GM18508 (cell line): ENCODE measurements at regions not wholly inside any gene's neighbourhood (a gene's known extent, or its start where the extent isn't known, plus 50 kb on each side); places are given as distances from the start of the nearest gene placed in this dataset.
"Not testable (repeated sequence)": the region's sequence is repeated elsewhere in the genome, so short reads cannot be mapped to it uniquely, and the experiment has no call there.

Experiments
- ATAC-seq: cut with Tn5 transposase; IDR thresholded peaks from one replicate; pipeline ENCODE4 v1.9.1; 2021; ENCODE audit warnings: moderate number of reproducible peaks; ENCODE audit not compliant: insufficient read depth, unreplicated experiment

DNA sequence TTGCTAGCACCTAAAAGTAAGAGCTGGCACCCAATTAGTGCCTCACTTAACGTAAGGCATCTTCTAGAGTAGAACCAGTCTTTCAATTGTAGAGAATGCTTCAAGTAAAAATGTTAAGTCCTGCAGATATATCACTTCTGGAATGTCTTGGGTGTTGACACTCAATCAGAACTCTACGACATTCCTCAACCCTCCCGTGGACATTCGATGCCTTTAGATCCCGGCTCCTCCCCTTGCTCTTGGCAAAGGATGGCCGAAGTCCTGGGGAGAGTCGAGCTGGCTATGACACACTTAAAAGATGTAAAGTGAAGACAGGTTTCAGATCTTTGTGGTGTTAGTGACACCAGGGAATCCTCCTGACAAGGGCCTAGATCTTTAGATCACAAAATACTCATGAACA lies 87.5 kb upstream of the ERCC6L2 start:
- no peak for ATAC-seq

DNA sequence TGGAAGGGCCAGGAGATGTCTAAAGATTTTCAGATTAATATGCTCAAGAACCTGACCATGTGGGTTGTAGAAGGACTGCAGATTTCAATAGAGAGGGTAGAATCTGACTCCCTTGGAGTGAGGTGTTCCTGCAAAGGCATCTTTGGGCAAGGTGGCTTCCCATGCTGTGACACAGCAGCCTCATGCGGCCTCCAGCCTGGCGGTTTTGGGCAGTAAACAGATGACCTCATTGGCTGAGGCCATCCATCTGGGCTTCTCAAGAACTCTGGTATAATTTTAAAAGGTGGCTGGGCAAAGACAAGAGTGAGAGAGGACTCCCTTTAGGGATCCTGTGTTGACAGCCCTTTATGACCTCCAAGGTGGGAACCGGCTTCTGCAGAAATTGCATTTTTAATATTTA lies 90.3 kb upstream of the ERCC6L2 start:
- ATAC-seq = no peak

DNA sequence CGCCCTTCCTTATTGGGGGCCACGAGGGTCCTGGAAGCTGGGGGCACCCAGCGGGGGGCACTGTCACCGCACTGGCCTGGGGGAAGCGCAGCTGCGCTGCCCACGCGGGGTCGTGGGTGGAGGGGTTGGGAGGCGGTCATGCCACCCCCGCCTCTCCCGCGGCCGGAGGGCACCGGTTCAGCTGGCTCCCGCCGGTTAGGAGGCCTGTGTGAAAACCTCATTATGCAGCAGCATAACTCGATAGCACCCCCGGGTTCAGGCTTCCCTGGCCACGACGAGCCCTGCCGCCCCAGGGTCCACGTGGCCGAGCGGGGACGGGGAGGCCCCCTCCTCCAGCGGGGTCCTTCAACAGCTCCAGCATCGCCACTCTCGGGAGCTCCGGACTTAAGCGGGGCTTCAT lies 91.2 kb upstream of the ERCC6L2 start:
- ATAC-seq = no peak

DNA sequence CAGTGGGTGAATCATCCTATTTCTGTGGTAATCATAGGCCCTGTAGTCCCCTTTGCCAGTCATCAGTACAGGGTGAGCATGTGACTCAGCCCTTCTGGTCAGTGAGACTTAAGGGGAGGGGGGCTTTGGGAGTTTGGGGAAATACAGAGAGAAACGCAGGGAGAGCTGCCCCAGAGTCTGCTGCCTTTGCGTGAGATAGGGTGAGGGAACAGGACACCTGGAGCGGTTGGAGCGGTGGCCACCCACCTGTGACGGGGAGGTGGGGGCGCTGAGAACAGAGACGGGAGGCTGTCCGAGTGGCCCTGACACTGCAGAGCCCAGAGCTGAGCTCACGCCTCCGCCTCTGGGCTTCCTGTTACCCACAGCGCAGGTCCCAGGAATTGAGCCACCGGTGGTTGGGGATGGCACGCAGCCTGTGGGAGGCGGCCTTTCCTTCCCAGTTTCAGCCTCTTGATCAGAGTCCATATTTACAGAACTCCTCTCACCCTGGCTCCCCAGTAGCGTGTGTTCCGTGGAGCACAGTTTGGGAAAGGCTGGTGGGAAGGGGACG lies 92.0 kb upstream of the ERCC6L2 start:
- ATAC-seq = no peak

DNA sequence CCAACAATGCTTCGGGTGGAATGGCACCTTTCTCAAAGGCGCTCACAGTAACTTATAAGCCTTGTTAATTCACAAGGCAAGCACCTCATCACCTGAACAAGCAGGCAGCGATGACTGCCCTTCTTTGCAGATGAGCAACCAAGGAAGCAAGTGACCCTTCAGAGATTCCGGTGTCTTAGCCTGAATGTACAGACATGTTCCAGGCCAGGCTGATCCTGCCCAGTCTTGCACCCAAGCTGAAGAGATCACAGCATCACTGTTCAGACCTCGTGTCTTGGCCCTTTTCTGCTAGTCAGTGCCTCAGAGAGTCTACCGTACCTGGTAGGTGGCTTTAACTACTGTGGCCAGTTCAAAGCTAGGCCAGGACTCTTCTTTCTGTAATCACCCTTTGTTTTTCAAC lies 94.7 kb upstream of the ERCC6L2 start:
- no peak for ATAC-seq

DNA sequence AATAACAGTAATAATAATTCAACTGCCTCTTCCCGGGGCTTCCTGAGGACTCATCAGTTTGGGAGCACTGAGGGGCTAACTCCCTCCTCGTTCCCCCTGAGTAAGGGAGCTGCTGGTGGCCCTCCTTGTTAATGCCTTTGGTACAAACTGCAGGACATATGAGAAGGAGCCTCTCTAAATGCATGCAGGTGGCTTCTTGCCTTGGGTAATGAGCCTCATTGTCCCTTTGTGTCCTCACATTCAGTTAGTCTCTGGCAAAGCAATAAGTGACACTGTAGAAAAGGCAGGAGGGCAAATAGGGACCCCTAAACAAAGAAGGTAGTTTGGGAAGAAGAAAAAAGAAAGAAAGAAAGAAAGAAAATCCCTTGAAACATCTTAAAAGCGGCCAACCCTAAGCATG lies 95.4 kb upstream of the ERCC6L2 start:
- ATAC-seq = no peak

DNA sequence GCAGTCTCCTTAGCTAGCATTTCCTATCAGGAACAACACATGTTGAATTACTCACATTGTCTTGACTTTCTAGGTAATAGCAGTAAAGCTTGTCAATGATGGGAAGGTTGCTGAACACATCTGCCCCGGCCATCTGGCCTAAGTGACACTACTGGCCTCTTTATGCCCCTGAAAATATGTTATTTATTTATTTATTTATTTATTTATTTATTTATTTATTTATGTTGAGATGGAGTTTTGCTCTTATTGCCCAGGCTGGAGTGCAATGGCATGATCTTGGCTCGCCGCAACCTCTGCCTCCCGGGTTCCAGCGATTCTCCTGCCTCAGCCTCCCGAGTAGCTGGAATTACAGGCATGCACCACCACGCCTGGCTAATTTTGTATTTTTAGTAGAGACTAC lies 95.9 kb upstream of the ERCC6L2 start:
- not testable (repeated sequence) for ATAC-seq

DNA sequence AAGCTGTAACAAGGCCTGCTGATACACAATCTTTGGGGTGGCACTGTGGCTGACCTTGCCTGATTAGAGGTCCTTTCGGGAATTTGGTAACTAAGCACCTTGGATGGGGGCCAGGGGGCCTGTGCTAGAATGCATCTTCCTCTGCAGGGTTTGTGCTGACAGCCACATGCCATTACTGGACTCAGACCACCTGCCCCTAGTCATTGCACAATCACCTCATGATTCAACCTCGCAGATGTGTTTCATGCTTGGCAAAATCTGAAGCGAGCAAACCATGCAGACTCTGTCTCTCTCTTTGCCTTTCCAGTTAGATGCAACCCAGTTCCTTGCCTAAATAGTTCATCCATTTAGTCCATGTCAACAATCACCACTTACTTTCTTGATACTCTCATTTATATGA lies 96.5 kb upstream of the ERCC6L2 start:
- ATAC-seq = no peak

DNA sequence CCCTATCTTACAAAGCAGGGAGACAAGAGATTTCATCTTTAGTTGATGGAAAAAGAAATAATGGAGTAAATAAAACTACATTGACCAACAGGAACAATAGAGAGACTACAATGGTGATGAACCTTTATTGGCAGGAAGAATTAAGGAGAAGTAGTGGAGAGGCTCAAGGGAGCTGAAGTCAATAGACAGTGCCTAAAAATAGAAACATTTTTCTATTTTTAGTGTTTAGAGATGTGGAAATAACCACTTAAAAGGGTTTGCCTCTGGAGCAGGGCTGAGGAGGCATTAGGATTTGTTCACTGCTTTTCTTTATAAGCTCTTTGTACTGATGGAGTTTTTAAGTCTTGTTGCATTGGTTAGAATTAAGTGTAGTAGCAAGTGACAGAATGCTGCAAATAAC lies 98.4 kb upstream of the ERCC6L2 start:
- ATAC-seq = no peak

DNA sequence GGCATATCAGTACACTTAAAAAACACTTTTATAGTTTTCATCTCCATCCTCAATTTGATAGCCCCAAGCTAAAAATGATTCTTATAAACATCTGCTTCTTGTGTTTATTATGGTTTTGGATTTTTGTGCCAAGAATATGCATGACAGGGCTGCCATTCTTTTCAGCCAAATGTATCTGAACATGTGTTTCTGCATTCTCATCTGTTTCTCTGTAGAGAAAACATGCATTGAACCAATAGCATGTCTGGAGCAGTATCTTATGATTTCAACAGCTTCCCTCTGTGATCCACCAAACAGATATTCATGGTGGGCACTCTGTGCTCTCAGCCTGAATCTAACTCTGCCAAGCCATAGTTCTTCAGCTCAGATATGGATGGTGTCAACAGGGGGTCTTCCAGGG lies 99.3 kb upstream of the ERCC6L2 start:
- no peak for ATAC-seq

DNA sequence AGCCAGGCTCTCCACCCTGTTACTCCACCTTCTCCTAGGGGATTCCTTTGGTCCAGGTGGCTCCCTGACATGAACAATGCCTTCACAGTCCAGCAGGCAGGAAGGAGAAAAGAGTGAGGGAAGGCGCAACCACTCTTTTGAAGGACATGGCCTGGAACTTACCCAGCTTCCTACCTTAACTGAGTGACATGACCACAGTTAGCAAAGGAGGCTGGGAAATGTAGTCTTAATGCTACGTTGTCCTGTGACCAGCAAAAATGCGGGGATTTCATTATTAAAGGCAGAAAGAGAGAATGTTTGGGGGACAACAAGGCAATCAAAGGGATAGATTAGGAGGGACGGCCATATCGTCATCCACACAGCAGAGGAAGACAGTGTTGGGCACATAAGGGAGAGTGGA lies 100.3 kb upstream of the ERCC6L2 start:
- ATAC-seq = no peak

DNA sequence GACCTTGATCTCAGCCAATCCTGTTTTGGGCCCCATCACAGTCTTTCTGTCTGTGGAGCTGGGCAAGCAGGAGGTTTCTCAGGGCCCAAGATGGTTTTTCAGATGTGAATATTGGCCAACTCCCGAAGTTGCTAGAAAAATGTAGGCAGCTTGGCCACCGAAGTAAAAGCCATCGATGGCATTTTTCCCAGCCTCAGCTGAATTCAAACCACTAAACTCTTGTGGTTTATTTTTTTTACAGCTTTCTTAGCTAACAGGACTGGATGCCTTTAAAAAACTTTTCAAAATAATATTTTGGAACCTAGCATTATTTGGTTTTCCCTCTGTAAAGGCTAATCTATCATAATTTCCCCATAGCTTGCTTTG lies 102.5 kb upstream of the ERCC6L2 start:
- no peak for ATAC-seq

DNA sequence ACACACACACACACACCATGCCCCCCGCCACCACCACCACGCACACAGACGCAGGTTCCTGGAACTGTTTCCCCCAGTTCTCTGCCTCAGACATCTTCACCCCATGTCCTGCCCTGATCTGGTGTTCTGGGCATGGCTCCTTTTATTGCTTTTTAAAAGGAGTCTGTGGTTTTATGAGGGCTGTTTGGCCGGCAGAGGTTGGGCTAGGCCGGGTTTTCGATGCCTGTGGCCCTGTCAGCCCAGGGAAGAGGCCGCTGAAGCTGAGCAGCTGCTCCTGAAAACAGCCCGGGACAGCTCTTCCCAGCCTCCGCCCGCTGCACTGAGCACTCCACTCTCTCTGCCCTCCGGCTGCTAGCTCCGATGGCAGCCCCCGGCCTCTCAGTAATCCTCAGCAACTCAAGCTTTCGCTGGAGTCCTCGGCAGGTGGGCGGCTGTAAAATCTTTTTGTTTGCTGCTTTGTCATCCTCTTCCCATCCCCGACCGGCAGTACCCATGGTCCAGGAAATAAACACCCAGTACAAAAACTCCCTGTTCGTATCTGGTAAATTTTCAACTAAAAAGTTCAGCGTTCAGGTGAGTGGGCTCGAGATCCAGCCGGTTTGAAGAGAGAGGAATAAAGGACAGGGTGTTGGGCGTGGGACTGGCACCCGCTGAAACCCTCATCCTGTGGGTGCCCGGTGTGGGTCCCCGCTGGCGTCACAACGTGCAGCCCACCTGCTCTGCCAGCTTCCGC lies 103.0 kb upstream of the ERCC6L2 start:
- ATAC-seq = no peak

DNA sequence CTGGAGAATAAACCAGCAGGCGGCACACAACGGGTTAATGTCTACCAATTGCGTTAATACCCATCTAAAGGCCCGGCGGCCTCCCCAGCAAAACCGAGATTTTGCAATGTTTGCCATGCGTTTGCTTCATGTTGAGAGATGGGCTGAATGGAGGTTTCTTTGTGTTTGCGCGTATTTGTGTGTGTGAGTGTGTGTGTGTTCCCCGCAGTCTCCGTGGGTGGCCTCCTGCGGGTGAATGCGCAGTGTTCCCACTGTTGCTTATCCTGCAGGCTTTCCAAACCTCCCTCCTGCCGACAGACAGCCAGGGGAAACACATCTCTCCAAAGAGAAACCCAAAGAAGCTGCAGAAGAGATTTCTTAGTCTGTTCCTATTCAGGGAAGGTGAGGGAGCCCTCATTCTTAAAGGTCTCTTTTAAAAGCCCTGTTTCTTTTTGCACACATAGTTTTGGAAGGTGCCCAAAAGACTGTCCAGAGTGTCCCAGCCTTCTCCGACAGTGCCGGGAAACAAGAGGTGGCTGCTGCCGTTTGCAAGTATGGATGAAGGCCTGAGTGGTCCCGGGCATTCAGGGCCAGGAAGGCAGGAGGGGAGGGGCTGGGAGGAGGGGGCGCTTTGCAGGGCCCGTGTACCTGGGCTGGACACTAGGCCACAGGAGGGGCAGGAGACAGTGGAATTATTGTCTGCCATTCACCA lies 103.8 kb upstream of the ERCC6L2 start:
- ATAC-seq = no peak

DNA sequence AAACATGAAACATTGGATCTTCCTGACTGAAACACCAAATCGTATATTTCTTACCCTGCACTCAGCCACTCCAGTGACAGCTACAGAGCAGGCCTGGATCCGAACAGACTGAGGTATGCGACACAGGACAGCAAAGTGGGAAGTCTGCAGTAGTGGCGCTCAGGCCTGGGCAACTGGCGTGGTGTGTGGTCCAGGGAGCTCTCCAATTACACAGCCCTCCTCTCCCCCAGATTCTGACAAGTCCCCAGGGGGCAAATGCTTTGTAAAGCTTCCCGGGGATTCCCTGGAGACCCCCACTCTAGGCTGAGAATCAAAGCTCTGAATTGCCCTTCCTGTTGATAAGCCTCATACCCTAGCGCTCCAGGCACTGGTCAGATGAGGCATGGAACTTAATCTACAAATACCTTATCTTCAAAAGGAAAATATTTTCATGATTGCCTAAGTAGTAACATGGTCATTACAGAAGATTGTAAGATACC lies 104.8 kb upstream of the ERCC6L2 start:
- ATAC-seq = no peak

DNA sequence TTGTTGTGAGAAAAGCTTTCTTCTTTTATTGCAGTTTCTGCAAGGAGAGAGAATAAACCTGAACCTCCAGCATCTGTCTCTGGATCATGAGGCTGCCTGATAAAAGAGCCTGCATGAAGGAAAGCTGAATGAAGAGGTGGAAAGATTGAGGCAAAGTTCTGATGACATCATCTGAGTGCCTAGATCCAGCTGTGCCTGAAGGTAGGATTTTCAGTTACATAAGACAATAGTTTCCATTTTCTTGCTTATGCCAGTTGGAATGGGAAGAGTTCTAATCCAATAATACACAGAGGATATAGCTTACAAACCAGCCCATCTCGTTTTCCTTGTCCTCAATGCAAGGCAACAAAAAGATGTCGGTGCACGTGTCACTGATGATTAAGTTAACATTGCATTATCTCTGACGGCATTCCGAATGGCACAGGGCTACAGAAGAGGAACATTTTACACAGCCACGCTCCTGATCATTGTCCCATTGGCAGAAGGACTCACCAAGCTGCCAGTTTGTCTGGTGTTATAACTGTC lies 105.5 kb upstream of the ERCC6L2 start:
- no peak for ATAC-seq

DNA sequence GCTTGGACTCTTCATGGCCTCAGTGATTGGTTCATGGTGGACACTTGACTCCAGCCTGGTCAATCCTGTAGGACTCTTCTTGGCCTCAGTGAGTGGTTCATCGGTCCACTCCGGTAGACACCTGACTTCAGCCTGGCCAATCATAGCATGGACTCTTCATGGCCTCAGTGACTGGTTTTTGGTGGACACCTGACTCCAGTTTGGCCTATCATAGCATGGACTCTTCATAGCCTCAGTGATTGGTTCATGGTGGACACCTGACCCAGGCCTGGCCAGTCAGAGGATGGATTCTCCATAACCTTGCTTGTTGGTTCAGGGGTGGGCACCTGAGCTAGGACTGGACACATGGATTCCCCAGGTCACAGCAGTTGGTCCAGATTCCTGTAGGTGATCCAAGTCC lies 106.0 kb upstream of the ERCC6L2 start:
- no peak for ATAC-seq

DNA sequence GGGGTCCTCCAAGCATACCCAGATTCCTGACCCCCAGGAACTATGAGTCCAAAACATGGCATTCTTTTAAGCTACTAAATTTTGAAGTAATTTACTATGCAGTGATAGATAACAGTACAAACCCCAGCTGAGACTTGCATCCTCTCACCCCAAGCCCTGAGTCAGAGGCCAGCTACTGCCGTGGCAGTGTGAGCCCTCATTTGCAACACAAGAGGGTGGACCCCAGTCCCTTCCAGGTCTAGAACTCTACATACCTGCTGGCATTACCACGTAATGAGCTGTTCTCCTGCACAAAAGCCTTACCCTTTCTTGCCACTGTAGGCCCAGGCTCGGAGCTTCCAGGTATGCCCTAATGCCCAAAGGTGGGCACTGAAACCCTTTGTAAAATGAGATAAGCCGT lies 108.6 kb upstream of the ERCC6L2 start:
- ATAC-seq = no peak

DNA sequence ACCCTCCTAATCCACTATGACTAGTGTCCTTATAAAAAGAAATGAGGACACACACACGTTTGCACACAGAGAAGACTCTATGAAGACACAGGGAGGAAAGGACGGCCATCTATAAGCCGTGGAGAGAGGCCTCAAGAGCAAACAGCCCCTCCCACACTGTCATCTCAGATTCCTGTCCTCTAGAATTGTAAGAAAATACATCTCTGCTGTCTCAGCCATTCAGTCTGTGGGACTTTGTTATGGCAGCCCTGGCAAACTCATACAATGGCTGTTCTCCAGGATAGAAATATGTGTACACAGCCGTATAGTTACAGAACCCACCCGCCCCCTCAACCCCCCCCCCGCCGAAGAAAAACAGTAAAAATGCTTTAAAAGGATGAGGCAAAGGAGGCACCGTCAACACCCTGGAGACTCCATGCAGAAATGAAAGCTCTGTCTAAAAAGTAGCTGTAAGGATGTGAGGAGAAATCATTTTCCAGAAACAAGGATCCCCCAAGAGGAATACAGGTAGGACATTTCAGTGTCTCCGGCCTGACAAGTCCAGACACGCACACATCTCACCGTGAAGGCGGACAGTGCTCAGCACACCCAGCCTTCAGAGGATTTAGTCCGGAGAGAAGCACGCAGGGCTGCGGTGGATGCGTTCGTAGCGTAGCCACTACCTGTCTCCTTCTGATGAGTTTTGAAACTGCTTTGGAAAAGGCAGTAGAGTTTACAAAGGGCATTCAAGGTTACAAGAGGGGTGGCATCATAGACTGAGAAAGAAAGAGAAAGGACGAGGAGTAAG lies 110.8 kb upstream of the ERCC6L2 start:
- ATAC-seq = no peak

DNA sequence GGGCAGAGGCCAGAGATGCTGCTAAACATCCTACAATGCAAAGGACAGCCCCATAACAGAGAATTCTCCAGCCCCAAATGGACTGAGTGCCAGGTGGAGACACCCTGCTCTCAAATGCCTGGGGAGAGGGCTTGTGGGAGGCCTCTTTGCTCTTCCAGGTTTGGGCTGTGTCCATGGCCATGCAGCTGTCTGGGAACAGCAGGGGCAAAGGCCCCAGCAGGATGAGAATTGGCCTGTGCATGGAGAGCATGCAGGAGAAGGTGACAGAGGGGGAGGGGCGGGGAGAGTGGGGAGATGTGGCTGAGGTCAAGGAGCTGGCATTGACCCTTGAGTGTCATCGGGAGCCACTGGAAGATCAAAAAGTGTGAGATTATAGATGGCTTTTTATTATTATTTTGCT lies 111.5 kb upstream of the ERCC6L2 start:
- no peak for ATAC-seq

DNA sequence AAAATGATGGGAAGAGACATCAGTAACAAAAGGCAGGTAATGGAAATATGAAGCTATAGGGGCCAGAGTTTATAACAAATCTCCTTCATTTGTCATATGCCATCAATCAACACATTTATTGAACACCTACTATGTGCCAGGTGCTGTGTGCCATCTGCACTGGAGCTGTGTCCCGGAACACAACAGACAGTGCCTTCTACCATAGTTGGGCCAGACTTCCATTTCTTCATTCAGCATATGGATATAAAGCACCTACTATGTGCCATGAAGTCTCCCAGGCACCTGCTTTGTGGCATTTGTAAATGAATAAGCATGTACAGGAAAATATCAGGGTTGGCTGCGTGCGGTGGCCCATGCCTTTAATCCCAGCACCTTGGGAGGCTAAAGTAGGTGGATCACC lies 112.5 kb upstream of the ERCC6L2 start:
- ATAC-seq = no peak
